GM23338 (cell line): ENCODE measurements at regions not wholly inside any gene's neighbourhood (a gene's known extent, or its start where the extent isn't known, plus 50 kb on each side); places are given as distances from the start of the nearest gene placed in this dataset.

Experiments
- ATAC-seq: fragments of 200-7000 bp; cut with Tn5 transposase; 3 replicates; pipeline ENCODE4 v1.9.1; 2020
- DNase-seq: peaks from one replicate; pipeline ENCODE4 v3.0.0-alpha.2; 2015; ENCODE audit warnings: low spot score
- H2AFZ ChIP-seq: fragments of 200-600 bp; sonication (generic); 2 replicates; pipeline ENCODE4 v1.8.0; 2016; ENCODE audit warnings: antibody characterized with exemption, mild to moderate bottlenecking, moderate library complexity
- H3F3A ChIP-seq: fragments of 200-600 bp; sonication (generic); replicated peaks from 2 replicates; pipeline ENCODE4 v1.8.0; 2017; ENCODE audit warnings: antibody characterized with exemption, mixed run types, low read depth
- H3K27ac ChIP-seq: fragments of 200-600 bp; sonication (generic); 2 replicates; pipeline ENCODE4 v1.6.1; 2016; ENCODE audit warnings: low read depth
- H3K27me3 ChIP-seq: fragments of 200-600 bp; sonication (generic); 2 replicates; pipeline ENCODE4 v1.8.0; 2016; ENCODE audit warnings: mild to moderate bottlenecking, mixed run types, moderate library complexity; ENCODE audit not compliant: insufficient read depth
- H3K36me3 ChIP-seq: fragments of 200-600 bp; sonication (generic); 2 replicates; pipeline ENCODE4 v1.8.0; 2016; ENCODE audit warnings: mild to moderate bottlenecking; ENCODE audit not compliant: insufficient read depth
- H3K4me1 ChIP-seq: fragments of 200-600 bp; sonication (generic); 2 replicates; pipeline ENCODE4 v1.8.0; 2016; ENCODE audit warnings: mild to moderate bottlenecking, moderate library complexity; ENCODE audit not compliant: insufficient read depth
- H3K4me2 ChIP-seq: fragments of 200-600 bp; sonication (generic); 2 replicates; pipeline ENCODE4 v1.7.1; 2017; ENCODE audit warnings: mixed run types
- H3K4me3 ChIP-seq: fragments of 200-600 bp; sonication (generic); 2 replicates; pipeline ENCODE4 v1.6.1; 2016; ENCODE audit warnings: mixed run types
- H3K79me2 ChIP-seq: fragments of 200-600 bp; sonication (generic); replicated peaks from 2 replicates; pipeline ENCODE4 v1.8.0; 2017; ENCODE audit warnings: mild to moderate bottlenecking; ENCODE audit not compliant: insufficient read depth
- H3K9me2 ChIP-seq: fragments of 200-600 bp; sonication (generic); 2 replicates; pipeline ENCODE4 v1.8.0; 2017; ENCODE audit not compliant: insufficient read depth
- H4K20me1 ChIP-seq: fragments of 200-600 bp; sonication (generic); replicated peaks from 2 replicates; pipeline ENCODE4 v1.8.0; 2017; ENCODE audit warnings: mild to moderate bottlenecking; ENCODE audit not compliant: insufficient read depth
- H3K27ac Mint-ChIP-seq: 2 replicates; pipeline ENCODE4 v1.8.0; 2020; ENCODE audit warnings: inconsistent platforms, mild to moderate bottlenecking, moderate library complexity, mixed read lengths
- H3K27me3 Mint-ChIP-seq: 3 replicates; pipeline ENCODE4 v1.8.0; 2022; ENCODE audit warnings: low read depth, mild to moderate bottlenecking, moderate library complexity, mixed read lengths, inconsistent platforms; ENCODE audit not compliant: insufficient read depth, poor library complexity
- H3K36me3 Mint-ChIP-seq: 3 replicates; pipeline ENCODE4 v1.8.0; 2021; ENCODE audit warnings: low read depth, mild to moderate bottlenecking, inconsistent platforms, moderate library complexity, mixed read lengths
- H3K4me1 Mint-ChIP-seq: 3 replicates; pipeline ENCODE4 v1.8.0; 2020; ENCODE audit warnings: mild to moderate bottlenecking, inconsistent platforms, mixed read lengths
- H3K4me3 Mint-ChIP-seq: 3 replicates; pipeline ENCODE4 v1.8.0; 2021; ENCODE audit warnings: moderate library complexity, mild to moderate bottlenecking, inconsistent platforms, mixed read lengths
- H3K9me3 Mint-ChIP-seq: 3 replicates; pipeline ENCODE4 v1.8.0; 2020; ENCODE audit warnings: moderate library complexity, mild to moderate bottlenecking, inconsistent platforms, mixed read lengths
- CREB1 ChIP-seq: fragments of 250-450 bp; sonication (Bioruptor Pico); IDR thresholded peaks from 2 replicates; pipeline ENCODE4 v1.5.0; 2020; ENCODE audit warnings: low read depth, mild to moderate bottlenecking, moderate library complexity
- CTCF ChIP-seq, 2 experiments: fragments of 200-600 bp in 1 of 2; sonication (generic) in 1 of 2; conservative IDR thresholded peaks; 2 replicates each; pipeline versions ENCODE4 v1.5.1 to v1.6.1; 2016 to 2017; ENCODE audit warnings: antibody characterized with exemption in 2 of 2, low read depth in 2 of 2, mild to moderate bottlenecking in 2 of 2, moderate library complexity in 1 of 2
- ETS1 ChIP-seq: IDR thresholded peaks from 2 replicates; pipeline ENCODE4 v1.6.1; 2016; ENCODE audit warnings: antibody characterized with exemption
- EZH2 ChIP-seq: fragments of 200-600 bp; sonication (generic); IDR thresholded peaks from one replicate; pipeline ENCODE4 v1.8.0; 2017; ENCODE audit warnings: antibody characterized with exemption, mild to moderate bottlenecking, low read depth; ENCODE audit not compliant: unreplicated experiment
- JUNB ChIP-seq: IDR thresholded peaks from one replicate; pipeline ENCODE4 v1.6.1; 2016; ENCODE audit warnings: antibody characterized with exemption; ENCODE audit not compliant: unreplicated experiment
- NANOG ChIP-seq: IDR thresholded peaks from 2 replicates; pipeline ENCODE4 v1.6.1; 2016; ENCODE audit warnings: antibody characterized with exemption, borderline replicate concordance
- POLR2AphosphoS5 ChIP-seq: IDR thresholded peaks from 2 replicates; pipeline ENCODE4 v1.6.1; 2016; ENCODE audit warnings: antibody characterized with exemption, low read depth
- REST ChIP-seq: IDR thresholded peaks from one replicate; pipeline ENCODE4 v1.6.1; 2018; ENCODE audit warnings: antibody characterized with exemption; ENCODE audit not compliant: unreplicated experiment
- STAT1 ChIP-seq: IDR thresholded peaks from one replicate; pipeline ENCODE4 v1.6.1; 2016; ENCODE audit warnings: antibody characterized with exemption; ENCODE audit not compliant: unreplicated experiment
- ZNF331 ChIP-seq: fragments of 250-450 bp; sonication (Bioruptor Pico); IDR thresholded peaks from 2 replicates; pipeline ENCODE4 v1.5.0; 2020; ENCODE audit warnings: low read depth, mild to moderate bottlenecking, moderate library complexity

- TF ChIP-seq REST, result no peak
- no peak for TF ChIP-seq EZH2
- no peak for TF ChIP-seq JUNB
- TF ChIP-seq STAT1, result no peak
- no peak for TF ChIP-seq CTCF (conservative IDR thresholded peaks at IDR 0.05; ENCODE audit: low read depth in 2 of 2)
- TF ChIP-seq NANOG, result no peak
These were observed 88.6 kb upstream of the B3GAT1 start (continued) for GRCh38 chr11:134500621-134501020.

- Histone ChIP-seq H3K27me3 (no peaks in the 10 kb centered on the region), H3K79me2 (no peaks in the 10 kb centered on the region), H2AFZ (no peak overlapping the region), H3K4me1 (peaks cover 14% of the 10 kb centered on the region), H3K9me2 (no peaks in the 10 kb centered on the region), H3K36me3 (no peaks in the 10 kb centered on the region), H3K4me2 (no peak overlapping the region), H3F3A (no peaks in the 10 kb centered on the region), H3K4me3 (no peak overlapping the region), H4K20me1 (no peaks in the 10 kb centered on the region), H3K27ac (no peak overlapping the region)
- no peak for TF ChIP-seq CREB1
- TF ChIP-seq JUNB, result no peak
- TF ChIP-seq ETS1, result no peak
- TF ChIP-seq ZNF331 (CRISPR knock-in tag), result no peak
- no peak for TF ChIP-seq POLR2AphosphoS5
- TF ChIP-seq CTCF (conservative IDR thresholded peaks at IDR 0.05; ENCODE audit: low read depth in 2 of 2), result no peak
- no peak for TF ChIP-seq EZH2
- no peak for TF ChIP-seq REST
- Mint-ChIP-seq H3K9me3 (peaks cover 9% of the 10 kb centered on the region; the same call in 2 of the 3 replicates), H3K4me3 (no peak overlapping the region), H3K27me3 (peaks cover 4% of the 10 kb centered on the region), H3K36me3 (peaks cover 6% of the 10 kb centered on the region; the same call in 1 of the 3 replicates), H3K27ac (no peak overlapping the region), H3K4me1 (peaks cover 29% of the 10 kb centered on the region)
- no peak for ATAC-seq
- DNase-seq, result no peak
These were observed 87.9 kb upstream of the B3GAT1 start for GRCh38 chr11:134499990-134500389.
